ENCODE measurements at regions not wholly inside any gene's neighbourhood (a gene's known extent, or its start where the extent isn't known, plus 50 kb on each side); places are given as distances from the start of the nearest gene placed in this dataset.

GRCh38 chr18:71689416-71690160 lies 854.6 kb downstream of the CBLN2 start:
- DNase-seq, result no peak

GRCh38 chr18:71682591-71682990 lies 861.6 kb downstream of the CBLN2 start:
- DNase-seq, result no peak

GRCh38 chr18:71678144-71678543 lies 866.0 kb downstream of the CBLN2 start:
- DNase-seq, result no peak

GRCh38 chr18:71673954-71674353 lies 870.2 kb downstream of the CBLN2 start:
- DNase-seq, result no peak

- DNase-seq, result no peak
These were observed 870.6 kb downstream of the CBLN2 start for GRCh38 chr18:71673498-71673897.

- no peak for DNase-seq
These were observed 877.7 kb downstream of the CBLN2 start for GRCh38 chr18:71666481-71666880.

- DNase-seq, result no peak
These were observed 879.0 kb downstream of the CBLN2 start for GRCh38 chr18:71665131-71665530.

- no peak for DNase-seq
These were observed 900.3 kb downstream of the CBLN2 start for GRCh38 chr18:71643822-71644221.

- DNase-seq, result no peak
These were observed 913.4 kb downstream of the CBLN2 start for GRCh38 chr18:71630696-71631095.

GRCh38 chr18:71625556-71626090 lies 918.5 kb downstream of the CBLN2 start:
- DNase-seq, result no peak

GRCh38 chr18:71598374-71598773 lies 945.8 kb downstream of the CBLN2 start:
- no peak for DNase-seq

GRCh38 chr18:71597219-71597618 lies 946.9 kb downstream of the CBLN2 start:
- DNase-seq, result no peak

- no peak for DNase-seq
These were observed 960.9 kb downstream of the CBLN2 start for GRCh38 chr18:71583252-71583651.

GRCh38 chr18:71554686-71555085 lies 989.5 kb downstream of the CBLN2 start:
- DNase-seq, result no peak

- DNase-seq, result no peak
These were observed 1002.5 kb downstream of the CBLN2 start for GRCh38 chr18:71541643-71542042.

GRCh38 chr18:71529703-71530303 lies 1014.3 kb downstream of the CBLN2 start:
- DNase-seq, result no peak

GRCh38 chr18:71523483-71524435 lies 1020.4 kb downstream of the CBLN2 start:
- no peak for DNase-seq

- no peak for DNase-seq
These were observed 1038.6 kb downstream of the CBLN2 start for GRCh38 chr18:71505526-71505925.

- no peak for DNase-seq
These were observed 1040.9 kb downstream of the CBLN2 start for GRCh38 chr18:71503222-71503621.

GRCh38 chr18:71485611-71486010 lies 1058.5 kb downstream of the CBLN2 start:
- no peak for DNase-seq

- no peak for DNase-seq
These were observed 1072.0 kb downstream of the CBLN2 start for GRCh38 chr18:71471963-71472725.

GRCh38 chr18:71456206-71456605 lies 1087.9 kb downstream of the CBLN2 start:
- DNase-seq, result no peak

GRCh38 chr18:71450257-71450656 lies 1093.9 kb downstream of the CBLN2 start:
- no peak for DNase-seq

Data from suppressor macrophage treated with lipopolysaccharide for 4 hours (primary cell).